ENCODE measurements at regions not wholly inside any gene's neighbourhood (a gene's known extent, or its start where the extent isn't known, plus 50 kb on each side); places are given as distances from the start of the nearest gene placed in this dataset.

DNA sequence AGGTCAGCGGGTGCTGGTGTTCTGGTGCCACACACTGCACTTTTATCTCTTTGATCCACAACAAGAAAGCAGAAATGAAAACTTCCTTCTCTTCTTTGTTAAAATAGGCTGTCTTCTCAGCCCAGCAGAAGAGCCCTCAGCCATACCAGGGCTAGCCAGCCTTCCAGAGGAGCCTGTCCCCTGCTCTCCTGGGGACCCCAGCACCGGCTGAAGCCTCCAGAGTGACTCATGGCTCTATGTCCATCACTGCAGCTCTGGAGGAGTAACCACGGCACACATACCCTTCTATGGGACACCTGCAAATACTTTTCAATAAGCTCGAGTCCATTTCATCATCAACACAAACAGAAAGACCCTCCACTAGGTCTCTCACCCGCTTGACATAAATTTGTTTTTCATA lies 135.6 kb upstream of the CST7 start:
- Mint-ChIP-seq H3K27me3 (no peaks in the 10 kb centered on the region), H3K27ac (no peak overlapping the region), H3K4me1 (ENCODE audit: low read depth) (peaks cover 3% of the 10 kb centered on the region), H3K36me3 (ENCODE audit: low read depth) (no peaks in the 10 kb centered on the region), H3K4me3 (no peak overlapping the region), H3K9me3 (no peaks in the 10 kb centered on the region)
- TF ChIP-seq CTCF (IDR thresholded peaks at IDR 0.05): no peak
- ChIA-PET CTCF (no interaction called here), POLR2A (no interaction called here)
- no peak for DNase-seq
- intact Hi-C loops (cut with micrococcal nuclease): no loop called here
- no peak for ATAC-seq

DNA sequence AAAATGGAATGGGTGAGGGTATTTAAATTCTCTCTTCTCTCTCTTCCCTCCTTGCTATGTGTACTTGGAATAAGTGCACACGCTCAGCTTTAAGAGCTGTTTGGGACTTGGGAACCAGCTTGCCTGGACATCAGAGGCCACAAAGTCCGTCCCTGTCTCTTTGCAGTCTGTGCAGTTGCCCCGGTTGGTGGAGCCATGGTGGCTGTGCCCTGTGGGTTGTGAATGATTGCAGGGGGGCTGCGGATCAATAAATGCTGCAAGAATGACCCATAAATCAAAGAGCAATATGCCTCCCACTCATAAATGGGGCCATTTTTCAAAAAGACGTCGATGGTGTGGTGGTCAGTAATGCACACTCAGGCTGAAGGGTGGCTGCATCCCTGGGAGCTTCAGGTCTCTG lies 135.1 kb upstream of the CST7 start:
- Mint-ChIP-seq H3K9me3 (no peaks in the 10 kb centered on the region), H3K27me3 (no peaks in the 10 kb centered on the region), H3K4me3 (no peak overlapping the region), H3K4me1 (ENCODE audit: low read depth) (no peaks in the 10 kb centered on the region), H3K36me3 (ENCODE audit: low read depth) (no peaks in the 10 kb centered on the region), H3K27ac (no peak overlapping the region)
- ATAC-seq: no peak
- no peak for TF ChIP-seq CTCF (IDR thresholded peaks at IDR 0.05)
- ChIA-PET CTCF (no interaction called here), POLR2A (no interaction called here)
- intact Hi-C loops (cut with micrococcal nuclease): no loop called here
- DNase-seq: no peak

DNA sequence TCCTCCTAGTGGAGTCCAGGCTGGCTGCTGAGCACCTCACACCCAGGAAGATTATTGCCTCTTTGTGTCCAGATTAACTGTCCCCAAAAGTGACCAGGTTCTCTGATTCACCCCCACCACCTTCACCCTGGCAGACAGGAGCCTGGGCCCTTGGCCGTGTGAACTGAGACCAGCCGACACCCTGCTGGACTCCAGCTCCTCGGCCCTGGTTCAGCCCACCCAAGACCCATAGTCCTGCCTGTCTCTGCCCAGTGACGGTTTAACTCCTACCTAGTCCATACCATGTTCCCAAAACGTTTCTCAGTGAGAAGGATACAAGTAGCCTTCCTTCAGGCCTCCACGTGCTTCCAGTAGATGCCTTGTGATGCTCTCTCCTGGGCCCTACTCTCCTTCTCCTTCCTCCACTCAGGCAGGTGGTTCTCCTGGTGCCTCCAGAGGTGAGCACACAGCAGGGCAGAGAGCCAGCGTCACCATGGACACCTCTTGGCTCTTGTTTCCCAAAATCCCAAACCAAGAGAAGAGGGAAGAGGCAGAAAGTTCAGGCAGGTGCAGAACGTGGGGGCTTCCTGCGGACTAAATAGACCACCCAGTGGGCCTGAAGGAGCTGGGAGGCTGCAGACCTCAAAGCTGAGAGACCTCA lies 134.4 kb upstream of the CST7 start:
- DNase-seq (no peak), ATAC-seq (no peak)
- intact Hi-C loops (cut with micrococcal nuclease): no loop called here
- Mint-ChIP-seq H3K36me3 (ENCODE audit: low read depth) (no peaks in the 10 kb centered on the region), H3K4me3 (no peak overlapping the region), H3K27ac (no peak overlapping the region), H3K9me3 (no peaks in the 10 kb centered on the region), H3K4me1 (ENCODE audit: low read depth) (no peaks in the 10 kb centered on the region), H3K27me3 (no peaks in the 10 kb centered on the region)
- POLR2A ChIA-PET: no interaction called here
- CTCF ChIA-PET: no interaction called here
- no peak for TF ChIP-seq CTCF (IDR thresholded peaks at IDR 0.05)

DNA sequence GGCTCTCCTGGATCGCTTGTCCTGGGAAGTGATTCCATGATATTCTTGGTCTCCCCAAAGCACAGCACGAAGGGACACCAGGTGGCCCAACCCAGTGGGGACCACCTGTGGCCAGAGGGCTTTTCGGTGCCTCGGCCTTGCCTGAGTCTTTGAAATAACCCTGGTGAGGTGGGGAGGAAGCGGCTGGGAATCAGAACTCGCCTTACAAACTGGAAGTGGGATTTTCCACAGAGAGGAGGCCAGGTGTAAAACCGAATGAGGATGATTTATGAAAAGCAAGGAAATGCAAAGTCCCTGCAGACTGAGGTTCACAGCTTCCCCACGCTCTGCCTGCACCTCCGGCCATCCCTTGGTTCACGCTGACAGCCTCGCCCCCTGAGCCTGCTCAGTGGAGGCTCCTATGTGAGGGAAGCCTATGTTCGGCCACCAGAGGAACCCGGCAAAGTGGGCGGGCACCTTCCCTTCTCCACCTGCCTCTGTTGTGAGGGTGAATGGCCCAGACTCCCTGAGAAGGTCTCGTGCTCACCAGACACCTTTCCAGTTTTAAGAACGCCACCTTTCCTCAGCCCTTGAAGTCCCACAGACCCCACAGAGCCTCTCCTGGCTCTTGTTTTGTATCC lies 133.8 kb upstream of the CST7 start:
- H3K9me3 Mint-ChIP-seq: no peaks in the 10 kb centered on the region
- no peaks in the 10 kb centered on the region for H3K36me3 Mint-ChIP-seq (ENCODE audit: low read depth)
- CTCF ChIA-PET: no interaction called here
- no peak for TF ChIP-seq CTCF (IDR thresholded peaks at IDR 0.05)
- DNase-seq: no peak
- intact Hi-C loops (cut with micrococcal nuclease): no loop called here
- no peak for ATAC-seq
- no peak overlapping the region for H3K4me3 Mint-ChIP-seq
- H3K27ac Mint-ChIP-seq: no peak overlapping the region
- H3K4me1 Mint-ChIP-seq (ENCODE audit: low read depth): no peaks in the 10 kb centered on the region
- H3K27me3 Mint-ChIP-seq: no peaks in the 10 kb centered on the region
- POLR2A ChIA-PET: no interaction called here

GRCh38 chr20:24815931-24816330 lies 133.1 kb upstream of the CST7 start:
- POLR2A ChIA-PET: no interaction called here
- Mint-ChIP-seq H3K27me3 (no peaks in the 10 kb centered on the region), H3K36me3 (ENCODE audit: low read depth) (no peaks in the 10 kb centered on the region), H3K4me3 (no peak overlapping the region), H3K9me3 (no peaks in the 10 kb centered on the region), H3K27ac (no peak overlapping the region), H3K4me1 (ENCODE audit: low read depth) (no peaks in the 10 kb centered on the region)
- DNase-seq (no peak), ATAC-seq (no peak)
- CTCF ChIA-PET: no interaction called here
- TF ChIP-seq CTCF (IDR thresholded peaks at IDR 0.05): no peak
- intact Hi-C loops (cut with micrococcal nuclease): no loop called here
